ENCODE measurements at regions not wholly inside any gene's neighbourhood (a gene's known extent, or its start where the extent isn't known, plus 50 kb on each side); places are given as distances from the start of the nearest gene placed in this dataset.

DNA sequence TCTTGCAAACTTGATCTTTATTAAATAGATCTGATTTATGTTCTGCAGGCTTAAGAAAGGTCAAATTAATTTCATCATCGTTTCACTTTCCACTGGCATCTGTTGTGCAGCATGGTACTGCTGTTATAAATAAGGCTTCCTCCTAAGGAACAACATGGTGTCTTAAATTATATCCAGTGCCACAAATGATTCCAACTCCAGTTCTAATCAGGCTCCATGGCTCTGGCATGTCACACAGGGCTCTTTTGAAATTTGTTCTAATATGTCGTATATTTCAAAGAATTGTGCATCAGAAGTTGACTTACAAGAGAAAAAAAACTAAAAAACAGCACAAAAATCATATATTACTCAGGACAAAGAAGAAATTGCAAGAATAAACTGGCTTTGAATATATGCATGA, 1090.8 kb upstream of the CELF2 start:
- intact Hi-C loops (cut with DNase I) = no loop called here

DNA sequence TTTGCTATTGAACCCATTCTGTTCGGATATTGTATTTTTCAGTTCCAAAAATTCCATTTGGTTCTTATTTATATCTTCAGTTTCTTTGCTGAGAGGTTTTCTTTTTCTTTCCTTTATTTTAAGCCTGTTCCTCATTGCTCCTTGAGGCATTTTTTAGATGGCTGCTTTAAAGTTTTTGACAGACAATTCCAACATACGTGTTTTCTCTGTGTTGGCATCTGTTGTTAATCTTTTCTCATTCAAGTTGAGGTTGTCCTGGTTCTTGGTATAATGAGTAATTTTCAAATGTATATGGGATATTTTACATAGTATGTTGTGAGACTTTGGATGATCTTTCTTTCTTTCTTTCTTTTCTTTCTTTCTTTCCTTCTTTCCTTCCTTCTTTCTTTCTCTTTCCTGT, 1078.0 kb upstream of the CELF2 start:
- no peaks in the 10 kb centered on the region for H3K36me3 ChIP-seq
- H3K27me3 ChIP-seq (replicated peaks; ENCODE audit: insufficient read depth) = no peaks in the 10 kb centered on the region
- DNase-seq (ENCODE audit: low spot score) = no peak
- no peak overlapping the region for H3K4me3 ChIP-seq
- H3K27ac ChIP-seq = no peak overlapping the region
- no peak for TF ChIP-seq POLR2A (IDR thresholded peaks at IDR 0.05)
- TF ChIP-seq, protein P1, sequence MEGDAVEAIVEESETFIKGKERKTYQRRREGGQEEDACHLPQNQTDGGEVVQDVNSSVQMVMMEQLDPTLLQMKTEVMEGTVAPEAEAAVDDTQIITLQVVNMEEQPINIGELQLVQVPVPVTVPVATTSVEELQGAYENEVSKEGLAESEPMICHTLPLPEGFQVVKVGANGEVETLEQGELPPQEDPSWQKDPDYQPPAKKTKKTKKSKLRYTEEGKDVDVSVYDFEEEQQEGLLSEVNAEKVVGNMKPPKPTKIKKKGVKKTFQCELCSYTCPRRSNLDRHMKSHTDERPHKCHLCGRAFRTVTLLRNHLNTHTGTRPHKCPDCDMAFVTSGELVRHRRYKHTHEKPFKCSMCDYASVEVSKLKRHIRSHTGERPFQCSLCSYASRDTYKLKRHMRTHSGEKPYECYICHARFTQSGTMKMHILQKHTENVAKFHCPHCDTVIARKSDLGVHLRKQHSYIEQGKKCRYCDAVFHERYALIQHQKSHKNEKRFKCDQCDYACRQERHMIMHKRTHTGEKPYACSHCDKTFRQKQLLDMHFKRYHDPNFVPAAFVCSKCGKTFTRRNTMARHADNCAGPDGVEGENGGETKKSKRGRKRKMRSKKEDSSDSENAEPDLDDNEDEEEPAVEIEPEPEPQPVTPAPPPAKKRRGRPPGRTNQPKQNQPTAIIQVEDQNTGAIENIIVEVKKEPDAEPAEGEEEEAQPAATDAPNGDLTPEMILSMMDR (IDR thresholded peaks at IDR 0.05) = no peak
- TF ChIP-seq POLR2AphosphoS5 (IDR thresholded peaks at IDR 0.05) = no peak
- H3K4me1 ChIP-seq (replicated peaks) = no peaks in the 10 kb centered on the region
- WGBS = 95% methylated on average over 2 of the region's 2 CpGs
- H3K9me3 ChIP-seq = no peaks in the 10 kb centered on the region
- intact Hi-C loops (cut with DNase I) = no loop called here

More for the DNA sequence above, 1090.8 kb upstream of the CELF2 start:
- 64% methylated on average over 2 of the region's 2 CpGs for WGBS
- Histone ChIP-seq H3K36me3 (no peaks in the 10 kb centered on the region), H3K27me3 (replicated peaks; ENCODE audit: insufficient read depth) (no peaks in the 10 kb centered on the region), H3K4me1 (replicated peaks) (no peaks in the 10 kb centered on the region), H3K9me3 (no peaks in the 10 kb centered on the region), H3K4me3 (no peak overlapping the region), H3K27ac (no peak overlapping the region)
- no peak for DNase-seq (ENCODE audit: low spot score)
- TF ChIP-seq, protein P1 (IDR thresholded peaks at IDR 0.05) = no peak
- TF ChIP-seq POLR2AphosphoS5 (IDR thresholded peaks at IDR 0.05) (no peak), POLR2A (IDR thresholded peaks at IDR 0.05) (no peak)

DNA sequence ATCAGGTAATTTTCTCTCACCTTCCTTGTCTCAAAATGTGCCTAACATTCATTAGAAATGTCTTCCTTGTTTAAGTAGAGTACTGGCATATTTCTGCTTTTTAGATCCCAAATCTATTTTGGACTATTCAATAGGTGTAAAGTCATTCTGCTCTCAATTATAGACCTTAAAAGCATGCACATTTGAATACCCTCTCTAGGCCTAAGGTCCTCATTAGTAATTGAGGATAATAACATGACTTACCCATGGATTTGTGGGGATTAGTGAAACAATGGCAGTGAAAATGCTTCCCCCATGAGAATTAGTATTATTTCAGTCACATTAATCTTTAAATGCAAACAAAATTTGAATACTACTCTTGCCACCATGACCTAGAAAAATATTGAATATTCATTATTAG, 1073.0 kb upstream of the CELF2 start:
- no peak for DNase-seq (ENCODE audit: low spot score)
- Histone ChIP-seq H3K4me3 (no peak overlapping the region), H3K27me3 (replicated peaks; ENCODE audit: insufficient read depth) (no peaks in the 10 kb centered on the region), H3K9me3 (no peaks in the 10 kb centered on the region), H3K4me1 (replicated peaks) (no peaks in the 10 kb centered on the region), H3K27ac (no peak overlapping the region), H3K36me3 (no peaks in the 10 kb centered on the region)
- intact Hi-C loops (cut with DNase I) = no loop called here
- TF ChIP-seq POLR2AphosphoS5 (IDR thresholded peaks at IDR 0.05) = no peak
- no peak for TF ChIP-seq POLR2A (IDR thresholded peaks at IDR 0.05)
- TF ChIP-seq, protein P1 (IDR thresholded peaks at IDR 0.05) = no peak

GRCh38 chr10:9950070-9950469, 1067.6 kb upstream of the CELF2 start:
- Histone ChIP-seq H3K27me3 (replicated peaks; ENCODE audit: insufficient read depth) (no peaks in the 10 kb centered on the region), H3K9me3 (no peaks in the 10 kb centered on the region), H3K4me3 (no peak overlapping the region), H3K27ac (no peak overlapping the region), H3K36me3 (no peaks in the 10 kb centered on the region), H3K4me1 (replicated peaks) (no peaks in the 10 kb centered on the region)
- no peak for DNase-seq (ENCODE audit: low spot score)
- WGBS = 76% methylated on average over 2 of the region's 2 CpGs
- TF ChIP-seq POLR2AphosphoS5 (IDR thresholded peaks at IDR 0.05) (no peak), POLR2A (IDR thresholded peaks at IDR 0.05) (no peak)
- TF ChIP-seq, protein P1 (IDR thresholded peaks at IDR 0.05) = no peak
- intact Hi-C loops (cut with DNase I) = no loop called here

GRCh38 chr10:9951481-9952257, 1066.0 kb upstream of the CELF2 start:
- intact Hi-C loops (cut with DNase I) = no loop called here
- no peak for TF ChIP-seq POLR2AphosphoS5 (IDR thresholded peaks at IDR 0.05)
- TF ChIP-seq, protein P1 (IDR thresholded peaks at IDR 0.05) = no peak
- TF ChIP-seq POLR2A (IDR thresholded peaks at IDR 0.05) = no peak
- 83% methylated on average over 1 of the region's 1 CpG for WGBS

More at GRCh38 chr10:9951481-9952257, 1066.0 kb upstream of the CELF2 start:
- no peaks in the 10 kb centered on the region for H3K36me3 ChIP-seq
- no peaks in the 10 kb centered on the region for H3K27me3 ChIP-seq (replicated peaks; ENCODE audit: insufficient read depth)
- H3K4me1 ChIP-seq (replicated peaks) = no peaks in the 10 kb centered on the region
- DNase-seq (ENCODE audit: low spot score) = no peak
- no peak overlapping the region for H3K4me3 ChIP-seq
- no peaks in the 10 kb centered on the region for H3K9me3 ChIP-seq
- H3K27ac ChIP-seq = no peak overlapping the region
